ENCODE measurements at regions not wholly inside any gene's neighbourhood (a gene's known extent, or its start where the extent isn't known, plus 50 kb on each side); places are given as distances from the start of the nearest gene placed in this dataset.

DNA sequence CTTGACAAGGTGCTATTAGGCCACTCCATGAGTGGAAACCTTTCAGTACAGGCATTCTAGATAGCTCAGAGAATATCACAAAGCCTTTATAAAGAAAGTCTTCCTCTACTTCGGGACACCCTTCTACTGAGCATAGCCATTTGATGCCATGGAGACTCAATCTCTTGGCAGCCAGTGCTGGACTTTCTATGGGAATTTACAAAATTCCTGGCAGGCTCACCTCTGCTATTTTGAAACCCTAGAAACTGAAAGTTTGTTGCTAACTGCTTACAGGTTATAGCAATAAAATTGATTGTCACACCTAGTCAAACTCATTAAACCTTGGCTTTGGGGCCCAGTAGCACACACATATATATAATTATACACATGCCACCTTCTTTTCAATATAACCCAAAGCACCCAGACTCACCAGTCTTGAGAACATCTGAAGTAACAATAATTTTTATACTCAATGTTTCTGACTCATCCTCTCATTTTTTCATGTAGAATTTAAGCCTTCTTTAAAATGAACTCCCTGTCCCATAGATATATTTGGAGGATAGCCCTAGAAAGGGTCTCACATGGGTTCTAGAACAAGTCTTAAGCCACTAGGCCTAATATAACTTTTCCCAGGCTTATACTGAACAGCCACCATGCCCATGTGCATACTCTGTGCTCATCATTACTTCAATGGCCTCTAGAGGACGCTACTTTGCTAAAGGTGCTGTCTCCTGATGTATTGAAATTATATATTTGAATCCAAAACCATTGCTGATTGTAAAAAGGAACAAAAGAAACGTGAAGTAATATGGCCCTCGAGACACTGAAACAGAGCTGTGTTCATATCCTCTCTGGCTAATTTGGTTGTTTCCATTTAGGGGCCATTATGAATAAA is 368.1 kb upstream of the MARCKS start:
- no peak for DNase-seq

DNA sequence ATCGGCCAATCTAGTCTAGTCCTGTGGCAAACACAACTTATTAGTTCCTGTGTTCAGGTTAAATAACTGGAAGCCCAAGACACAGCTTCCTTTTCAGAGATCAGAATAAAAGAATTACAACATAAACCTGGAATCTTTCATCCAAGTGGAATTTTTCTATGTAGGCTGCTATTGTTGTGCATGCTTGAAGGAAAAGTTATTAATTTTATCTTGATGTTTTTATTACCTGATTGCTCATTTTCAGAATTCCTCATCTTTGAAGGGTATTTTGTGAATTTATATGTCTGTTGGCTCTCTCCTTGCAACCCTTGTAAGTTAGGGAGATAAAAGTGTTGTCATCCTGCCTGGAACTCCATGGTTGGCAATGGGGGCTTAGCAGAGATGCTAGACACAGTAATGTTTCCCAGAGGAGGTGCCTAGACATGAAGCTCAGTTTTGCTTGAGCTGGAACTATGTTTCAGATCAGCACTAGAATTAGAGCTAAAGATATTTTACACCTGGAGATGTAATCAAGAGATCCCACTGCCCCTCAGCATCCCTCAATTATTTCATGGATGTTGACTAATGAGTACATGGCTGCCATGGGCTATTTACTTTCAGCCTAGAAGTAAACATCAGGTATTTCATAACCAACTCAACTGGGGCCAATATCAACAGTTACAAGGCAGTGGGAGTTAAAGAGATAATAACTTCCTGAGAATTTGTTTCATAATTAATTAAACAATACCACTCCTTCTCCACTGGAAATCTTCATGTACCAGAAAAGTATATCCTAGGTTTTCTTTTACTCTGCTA is 367.0 kb upstream of the MARCKS start:
- DNase-seq, result no peak

DNA sequence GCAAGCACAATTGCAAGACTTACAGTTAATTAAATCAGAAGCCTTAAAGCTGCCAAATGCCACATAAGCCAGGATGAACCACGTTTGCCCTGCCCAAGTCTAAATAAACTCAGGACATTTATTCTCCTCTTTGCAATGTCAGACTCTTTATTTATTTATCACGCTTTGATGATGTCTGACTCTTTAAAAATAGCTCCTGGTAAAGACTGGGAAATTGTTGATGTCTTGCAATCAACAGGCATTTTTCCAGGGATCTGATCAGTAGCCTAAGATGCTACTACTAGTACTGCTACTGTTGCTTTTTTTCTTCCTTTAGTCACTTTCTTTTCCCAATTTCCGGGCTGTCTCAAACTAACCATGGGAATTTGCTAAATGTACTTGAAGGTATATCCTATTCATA is 365.8 kb upstream of the MARCKS start:
- no peak for DNase-seq

DNA sequence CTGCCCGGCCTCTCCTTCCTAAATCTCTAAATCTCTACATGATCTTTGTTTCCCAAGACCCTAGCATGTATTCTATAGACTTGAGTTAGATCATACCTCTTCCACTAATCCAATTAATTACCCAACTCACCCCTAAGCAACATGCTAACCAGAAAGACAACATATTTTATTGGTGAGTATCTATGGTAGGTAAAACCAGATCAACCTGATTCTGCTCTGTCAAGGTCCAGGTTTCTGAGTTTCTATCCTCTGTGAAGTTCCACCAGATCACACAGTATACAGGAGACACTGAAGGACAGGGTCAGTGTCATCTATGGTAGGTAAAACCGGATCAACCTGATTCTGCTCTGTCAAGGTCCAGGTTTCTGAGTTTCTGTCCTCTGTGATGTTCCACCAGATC is 363.2 kb upstream of the MARCKS start:
- DNase-seq, result no peak

GRCh38 chr6:113495521-113495920 is 361.6 kb upstream of the MARCKS start:
- no peak for DNase-seq

- no peak for DNase-seq
Observed at GRCh38 chr6:113496166-113496565, 361.0 kb upstream of the MARCKS start.

- DNase-seq, result no peak
Observed at GRCh38 chr6:113500221-113500620, 356.9 kb upstream of the MARCKS start.

- DNase-seq, result no peak
Observed at GRCh38 chr6:113505084-113505699, 352.0 kb upstream of the MARCKS start.

- DNase-seq, result no peak
Observed at GRCh38 chr6:113508249-113508648, 348.9 kb upstream of the MARCKS start.

DNA sequence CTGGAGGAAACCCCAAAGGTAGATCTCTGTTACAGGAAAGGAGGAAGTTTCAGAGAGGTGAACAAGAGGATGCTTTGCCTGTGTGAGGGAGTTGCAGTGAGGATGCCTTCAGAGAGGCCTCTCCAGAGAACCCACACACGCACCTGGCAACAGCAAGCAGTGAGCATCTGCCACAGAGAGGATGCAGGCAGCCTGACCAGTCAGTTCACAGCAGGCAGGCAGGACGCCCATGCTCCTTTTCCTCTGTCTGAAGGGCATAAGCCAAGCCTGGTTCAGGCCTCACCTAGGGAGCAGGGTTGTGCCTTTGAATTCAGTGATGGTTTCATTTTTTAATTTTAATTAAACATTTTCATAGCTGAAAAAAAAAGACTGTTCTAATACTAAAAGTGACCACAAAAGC is 346.0 kb upstream of the MARCKS start:
- no peak for DNase-seq

- DNase-seq, result no peak
Observed at GRCh38 chr6:113512576-113512975, 344.6 kb upstream of the MARCKS start.

DNA sequence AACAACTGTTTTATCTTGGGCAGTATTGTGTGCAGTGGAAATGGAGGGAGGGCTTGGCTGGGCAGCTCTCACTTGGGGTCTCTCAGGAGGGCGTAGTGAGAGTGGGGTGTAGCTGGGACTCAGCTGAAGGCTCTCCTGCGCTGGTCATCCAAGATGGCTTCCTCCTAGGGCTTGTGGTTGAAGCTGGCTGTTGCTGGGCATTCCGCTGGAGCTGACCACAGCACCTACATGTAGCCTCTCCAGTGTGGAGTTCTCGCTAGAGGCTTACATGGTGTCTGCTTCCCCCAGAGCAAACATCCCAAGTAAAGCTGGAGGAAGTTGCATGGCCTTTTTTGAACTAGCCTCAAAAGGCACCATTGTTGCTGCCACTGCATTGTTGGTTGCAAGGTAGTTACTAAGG is 344.1 kb upstream of the MARCKS start:
- no peak for DNase-seq

DNA sequence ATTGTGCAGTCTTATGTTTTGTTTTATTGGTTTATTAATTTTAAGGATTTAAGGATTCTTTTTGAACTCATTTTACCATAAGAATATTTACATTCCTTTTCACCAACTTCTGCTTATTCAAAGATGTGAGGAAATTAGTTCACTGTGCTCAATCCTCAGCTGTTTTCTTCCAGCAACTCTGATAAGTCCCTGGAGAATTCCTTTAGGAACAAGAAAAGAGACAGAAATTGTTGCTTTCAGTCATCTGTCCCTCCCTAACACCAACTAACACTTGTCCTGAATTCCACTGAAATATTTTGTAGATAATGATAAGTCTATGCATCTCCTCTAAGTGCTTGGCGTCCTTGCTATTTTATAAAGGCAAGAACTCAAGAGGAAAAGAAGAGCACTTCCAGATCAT is 334.8 kb upstream of the MARCKS start:
- DNase-seq, result no peak

DNA sequence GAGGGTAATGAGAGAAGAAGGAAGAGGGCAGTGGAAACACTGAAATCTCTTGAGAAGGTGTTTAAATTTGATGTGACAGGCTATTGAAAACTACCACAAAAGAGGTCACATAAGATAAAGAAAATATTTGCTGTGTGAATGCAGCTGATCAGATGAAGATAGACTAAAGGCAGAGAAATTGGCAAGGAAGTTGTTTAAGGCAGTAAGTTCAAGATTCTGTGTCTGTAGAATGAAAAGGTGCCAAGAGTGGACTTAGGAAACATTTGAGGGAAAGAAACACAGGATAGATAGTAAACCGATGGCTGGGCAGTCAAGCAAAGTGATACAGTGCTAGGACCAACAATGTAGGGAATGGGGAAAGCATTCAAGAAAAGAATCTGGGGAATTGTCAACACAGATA is 332.3 kb upstream of the MARCKS start:
- no peak for DNase-seq

GRCh38 chr6:113526553-113526952 is 330.6 kb upstream of the MARCKS start:
- no peak for DNase-seq

- DNase-seq, result no peak
Observed at GRCh38 chr6:113526995-113527394, 330.1 kb upstream of the MARCKS start.

GRCh38 chr6:113528111-113528510 is 329.0 kb upstream of the MARCKS start:
- no peak for DNase-seq

DNA sequence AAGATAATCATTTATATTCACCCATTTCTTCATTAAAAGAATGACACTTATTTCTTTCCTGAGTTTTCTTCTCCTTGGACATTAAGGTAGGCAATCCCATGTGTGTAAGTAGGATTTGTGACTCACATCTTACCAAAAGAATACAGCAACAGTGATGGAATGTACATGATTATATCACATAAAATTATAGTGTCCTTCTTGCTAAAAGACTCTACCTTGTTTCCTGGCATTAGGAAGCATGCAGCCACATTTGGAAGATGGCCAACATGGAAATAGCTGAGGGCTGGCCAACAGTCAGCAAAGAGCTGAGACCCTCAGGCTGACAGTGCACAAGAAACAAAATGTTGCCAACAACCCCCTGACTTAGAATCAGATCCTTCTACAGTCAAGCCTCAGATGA is 327.9 kb upstream of the MARCKS start:
- DNase-seq, result no peak

- DNase-seq, result no peak
Observed at GRCh38 chr6:113529879-113530278, 327.3 kb upstream of the MARCKS start.

DNA sequence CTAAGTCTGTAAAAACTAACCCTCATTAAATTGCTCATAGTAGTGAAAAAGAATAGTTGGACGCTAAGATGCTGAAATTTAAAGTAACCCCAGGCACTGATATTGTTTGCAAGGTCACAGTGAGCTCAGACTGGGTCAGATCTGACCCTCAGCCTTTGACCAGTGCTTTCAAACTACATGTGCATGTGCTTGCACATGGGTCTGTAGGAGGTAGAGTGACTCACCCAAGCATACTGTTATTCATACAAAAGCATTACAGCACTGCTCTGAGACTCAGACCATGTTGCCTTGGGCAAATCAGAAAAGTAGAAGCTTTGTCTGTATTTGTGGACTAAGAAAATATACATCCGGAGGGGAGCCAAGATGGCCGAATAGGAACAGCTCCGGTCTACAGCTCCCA is 326.4 kb upstream of the MARCKS start:
- no peak for DNase-seq

GRCh38 chr6:113539202-113539601 is 317.9 kb upstream of the MARCKS start:
- DNase-seq, result no peak

- no peak for DNase-seq
Observed at GRCh38 chr6:113539623-113540022, 317.5 kb upstream of the MARCKS start.

- DNase-seq, result no peak
Observed at GRCh38 chr6:113540466-113540865, 316.7 kb upstream of the MARCKS start.

DNA sequence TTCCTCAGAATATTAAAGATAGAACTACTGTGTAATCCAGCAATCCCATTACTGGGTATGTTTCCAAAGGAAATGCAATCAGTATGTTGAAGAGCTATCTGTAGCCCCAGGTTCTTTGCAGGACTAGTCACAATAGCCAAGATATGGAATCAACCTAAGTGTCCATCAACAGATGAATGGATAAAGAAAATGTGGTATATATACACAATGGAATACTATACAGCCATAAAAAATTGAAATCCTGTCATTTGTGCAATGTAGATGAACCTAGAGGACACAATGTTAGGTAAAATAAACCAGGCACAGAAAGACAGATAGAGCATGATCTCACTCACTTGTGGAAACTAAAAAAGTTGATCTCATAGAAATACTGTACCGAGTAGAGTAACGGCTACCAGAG is 306.0 kb upstream of the MARCKS start:
- DNase-seq, result no peak
